Mesodermal cell (in vitro differentiated cells): ENCODE measurements at regions not wholly inside any gene's neighbourhood (a gene's known extent, or its start where the extent isn't known, plus 50 kb on each side); places are given as distances from the start of the nearest gene placed in this dataset.

ENCODE experiments used
- H3K27ac ChIP-seq: 2 replicates; pipeline ENCODE4 v1.7.0; 2013; ENCODE audit warnings: mild to moderate bottlenecking, low read depth, low read length, moderate library complexity; ENCODE audit not compliant: severe bottlenecking
- H3K36me3 ChIP-seq: 2 replicates; pipeline ENCODE4 v1.7.1; 2013; ENCODE audit warnings: mild to moderate bottlenecking, low read length, moderate library complexity; ENCODE audit not compliant: control insufficient read depth, insufficient read depth
- H3K4me1 ChIP-seq: one replicate; pipeline ENCODE4 v1.7.1; 2013; ENCODE audit warnings: mild to moderate bottlenecking, low read length; ENCODE audit not compliant: insufficient read depth, control insufficient read depth, poor library complexity, severe bottlenecking
- H3K4me3 ChIP-seq: 2 replicates; pipeline ENCODE4 v1.7.0; 2013; ENCODE audit warnings: low read length, control low read depth, mild to moderate bottlenecking; ENCODE audit not compliant: insufficient read depth, poor library complexity, severe bottlenecking; ENCODE audit errors: extremely low read depth
- H3K9me3 ChIP-seq: 2 replicates; pipeline ENCODE4 v1.7.1; 2013; ENCODE audit warnings: mild to moderate bottlenecking, low read length, moderate library complexity; ENCODE audit not compliant: control insufficient read depth
- WGBS, 2 experiments: methylation state at CpG; one replicate each; pipeline ENCODE4 v1.1.5; 2013; ENCODE audit warnings: missing lambda C conversion rate in 2 of 2; ENCODE audit not compliant: insufficient coverage in 2 of 2; 5-methylcytosine and 5-hydroxymethylcytosine counted together

DNA sequence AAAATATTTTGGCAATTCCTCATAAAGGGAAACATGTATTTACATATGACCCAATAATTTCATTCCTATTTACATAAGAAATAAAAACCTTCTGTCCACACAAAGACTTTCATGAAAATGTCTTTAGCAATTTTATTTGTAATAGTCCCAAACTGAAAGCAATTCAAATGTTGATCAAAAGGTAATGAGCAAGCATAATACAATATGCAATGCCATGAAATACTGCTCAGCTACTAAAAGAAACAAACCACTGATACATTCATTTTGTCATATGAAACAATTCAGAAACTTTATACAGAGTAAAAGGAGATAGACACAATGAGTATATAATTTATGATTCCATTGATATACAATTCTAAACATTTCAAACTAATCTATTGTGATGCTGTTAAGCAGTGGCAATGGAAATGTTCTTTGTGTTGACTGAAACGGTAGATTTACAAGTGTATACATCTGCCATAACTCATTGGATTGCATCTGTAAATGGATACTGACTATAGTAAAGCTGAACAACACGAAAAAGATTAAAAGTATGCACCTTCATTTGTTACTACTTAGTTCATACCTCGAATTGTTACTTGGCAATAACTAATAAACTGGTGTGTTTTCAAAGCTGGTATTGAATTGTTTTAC, 335.6 kb downstream of the GASK1B start:
- H3K4me1 ChIP-seq = no peaks in the 10 kb centered on the region
- H3K9me3 ChIP-seq = no peaks in the 10 kb centered on the region
- H3K36me3 ChIP-seq = no peaks in the 10 kb centered on the region
- H3K4me3 ChIP-seq = no peak overlapping the region
- H3K27ac ChIP-seq = no peak overlapping the region
- no CpG with 5 or more reads among the region's 3 CpGs for WGBS, 2 experiments

DNA sequence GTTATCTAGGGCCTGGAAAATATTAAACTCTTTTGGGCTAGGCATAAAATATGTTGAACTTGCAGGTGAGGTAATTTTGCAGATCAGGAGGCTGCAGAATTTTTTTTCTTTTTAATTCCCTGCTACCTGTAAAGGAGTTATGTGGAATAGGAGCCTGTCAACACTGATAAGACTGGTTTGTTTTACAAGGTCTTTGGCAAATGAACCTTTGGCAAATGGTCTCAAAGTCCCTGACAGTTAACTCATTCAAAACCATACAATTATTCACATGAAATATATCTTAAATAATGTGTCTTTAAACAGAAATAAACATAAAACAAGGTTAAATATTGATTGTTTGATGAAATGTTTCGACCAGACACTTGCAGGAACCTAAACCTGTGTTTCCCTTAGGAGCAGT, 340.2 kb downstream of the GASK1B start:
- no peaks in the 10 kb centered on the region for H3K4me1 ChIP-seq
- H3K27ac ChIP-seq = no peak overlapping the region
- no peak overlapping the region for H3K4me3 ChIP-seq
- no peaks in the 10 kb centered on the region for H3K9me3 ChIP-seq
- no peaks in the 10 kb centered on the region for H3K36me3 ChIP-seq
- no CpG with 5 or more reads among the region's 1 CpG for WGBS, 2 experiments

DNA sequence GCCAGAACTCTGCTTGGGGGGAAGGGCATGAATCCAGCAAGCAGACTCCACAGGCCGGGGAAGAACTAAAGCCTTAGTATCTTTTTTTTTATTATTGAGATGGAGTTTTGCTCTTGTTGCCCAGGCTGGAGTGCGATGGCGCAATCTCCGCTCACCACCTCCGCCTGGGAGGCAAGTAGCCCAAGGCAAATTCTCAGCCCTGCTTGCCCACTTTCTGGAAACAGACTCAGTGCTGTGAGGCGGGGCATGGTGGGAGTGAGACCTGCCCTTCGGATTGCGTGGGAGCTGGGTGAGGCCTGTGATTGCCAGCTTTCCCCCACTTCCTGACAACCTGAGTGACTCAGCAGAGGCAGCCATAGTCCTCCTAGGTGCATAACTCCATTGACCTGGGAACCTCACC, 348.8 kb downstream of the GASK1B start:
- no peaks in the 10 kb centered on the region for H3K9me3 ChIP-seq
- H3K27ac ChIP-seq = no peak overlapping the region
- H3K4me3 ChIP-seq = no peak overlapping the region
- no peaks in the 10 kb centered on the region for H3K36me3 ChIP-seq
- WGBS, 2 experiments = 93 to 100% methylated on average over 6 to 8 of the region's 8 CpGs
- no peaks in the 10 kb centered on the region for H3K4me1 ChIP-seq

DNA sequence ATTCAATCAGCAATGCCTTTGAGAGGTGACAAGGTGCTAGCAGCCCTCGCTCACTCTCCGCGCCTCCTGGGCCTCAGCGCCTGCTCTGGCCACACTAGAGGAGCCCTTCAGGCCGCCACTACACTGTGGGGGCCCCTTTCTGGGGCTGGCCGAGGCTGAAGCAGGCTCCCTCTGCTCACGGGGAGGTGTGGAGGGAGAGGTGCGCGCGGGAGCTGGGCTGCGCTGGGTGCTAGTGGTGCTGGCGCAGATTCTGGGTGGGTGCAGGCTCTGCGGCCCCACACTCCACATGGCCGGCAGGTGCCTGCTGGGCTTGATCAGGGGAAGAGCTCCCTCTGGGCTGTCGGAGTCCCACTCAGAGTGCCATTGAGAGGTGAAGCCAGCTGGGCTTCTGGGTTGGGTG, 351.0 kb downstream of the GASK1B start:
- no peak overlapping the region for H3K27ac ChIP-seq
- no peaks in the 10 kb centered on the region for H3K4me1 ChIP-seq
- 80 to 97% methylated on average over 1 to 11 of the region's 15 CpGs for WGBS, 2 experiments

DNA sequence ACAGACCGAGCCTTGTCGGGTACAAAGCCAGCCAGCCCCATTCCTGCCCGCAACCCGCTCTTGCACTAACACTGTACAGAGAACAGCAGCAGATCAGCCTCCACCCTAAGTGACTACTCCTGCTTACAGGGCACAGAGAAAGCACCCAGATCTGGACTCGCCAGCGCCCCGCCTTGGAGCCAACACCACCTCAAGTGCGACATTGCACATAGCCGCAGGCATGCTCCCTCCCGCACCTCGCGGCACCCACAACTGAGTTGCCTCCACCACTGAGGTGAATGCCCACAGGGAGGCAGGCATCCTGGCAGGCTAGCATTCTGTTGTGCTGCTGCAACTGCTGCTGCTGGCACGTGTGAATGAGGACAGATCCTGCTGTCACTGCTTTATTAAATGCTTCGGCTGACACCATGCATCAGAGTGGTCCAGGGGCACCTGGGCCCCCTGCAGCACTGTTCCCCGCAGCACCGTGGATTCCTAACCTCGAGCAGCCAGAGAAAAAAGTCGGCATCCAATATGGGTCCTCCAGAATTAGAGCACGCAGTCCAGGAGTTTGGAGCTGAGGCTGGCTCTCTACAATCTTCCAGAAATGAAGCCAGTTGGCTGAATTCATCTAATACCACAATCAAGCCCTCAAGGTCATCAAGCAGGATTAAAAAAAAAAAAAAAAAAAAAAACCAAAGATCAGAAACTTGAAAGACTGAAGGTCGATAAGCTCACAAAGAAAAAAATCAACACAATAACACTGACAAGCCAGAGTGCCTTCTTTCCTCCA, 352.9 kb downstream of the GASK1B start:
- no peak overlapping the region for H3K4me3 ChIP-seq
- no peaks in the 10 kb centered on the region for H3K4me1 ChIP-seq
- H3K9me3 ChIP-seq = no peaks in the 10 kb centered on the region
- no peak overlapping the region for H3K27ac ChIP-seq
- WGBS, 2 experiments = 85 to 94% methylated on average over 16 to 18 of the region's 20 CpGs
- no peaks in the 10 kb centered on the region for H3K36me3 ChIP-seq

More for the DNA sequence above, 351.0 kb downstream of the GASK1B start:
- H3K9me3 ChIP-seq = no peaks in the 10 kb centered on the region
- H3K4me3 ChIP-seq = no peak overlapping the region
- no peaks in the 10 kb centered on the region for H3K36me3 ChIP-seq

DNA sequence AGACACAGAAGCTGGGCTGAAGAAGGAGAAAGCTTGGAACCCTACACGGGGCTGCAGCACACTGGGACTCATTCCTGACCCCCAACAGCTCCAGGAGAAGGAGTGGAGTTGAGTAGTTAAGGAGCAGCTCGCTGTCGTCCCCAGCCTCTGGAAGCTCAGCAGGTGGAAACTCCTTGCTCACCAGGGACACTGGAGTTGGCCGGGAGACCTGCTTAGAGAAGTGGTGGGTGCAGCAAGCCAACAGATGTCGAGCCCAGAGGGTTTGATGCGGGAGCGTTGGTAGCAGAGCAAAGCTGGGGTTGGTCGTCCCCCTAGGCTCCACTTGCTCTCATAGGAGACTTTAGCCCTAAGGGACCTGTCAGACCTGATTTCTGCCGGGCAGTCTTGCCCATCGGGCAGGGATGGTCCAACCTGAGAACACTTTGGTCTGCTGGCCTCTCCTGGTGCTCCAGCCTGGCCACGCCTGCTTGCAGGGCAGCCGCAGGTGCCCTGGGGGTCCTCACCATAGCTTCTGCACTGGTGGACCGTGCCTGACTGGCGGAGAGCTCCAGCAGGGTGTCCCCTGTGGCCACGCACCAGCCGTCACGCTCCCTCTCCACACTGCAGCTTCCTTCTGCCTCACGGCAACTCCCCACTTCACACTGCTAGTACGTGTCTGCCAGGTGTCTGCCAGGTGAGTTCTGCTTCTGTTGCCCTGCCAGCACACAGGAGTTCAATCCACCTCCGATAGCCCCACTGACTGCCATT, 353.7 kb downstream of the GASK1B start:
- 92 to 94% methylated on average over 17 to 20 of the region's 20 CpGs for WGBS, 2 experiments
- no peaks in the 10 kb centered on the region for H3K36me3 ChIP-seq
- H3K4me3 ChIP-seq = no peak overlapping the region
- no peaks in the 10 kb centered on the region for H3K9me3 ChIP-seq
- H3K27ac ChIP-seq = no peak overlapping the region
- no peaks in the 10 kb centered on the region for H3K4me1 ChIP-seq

DNA sequence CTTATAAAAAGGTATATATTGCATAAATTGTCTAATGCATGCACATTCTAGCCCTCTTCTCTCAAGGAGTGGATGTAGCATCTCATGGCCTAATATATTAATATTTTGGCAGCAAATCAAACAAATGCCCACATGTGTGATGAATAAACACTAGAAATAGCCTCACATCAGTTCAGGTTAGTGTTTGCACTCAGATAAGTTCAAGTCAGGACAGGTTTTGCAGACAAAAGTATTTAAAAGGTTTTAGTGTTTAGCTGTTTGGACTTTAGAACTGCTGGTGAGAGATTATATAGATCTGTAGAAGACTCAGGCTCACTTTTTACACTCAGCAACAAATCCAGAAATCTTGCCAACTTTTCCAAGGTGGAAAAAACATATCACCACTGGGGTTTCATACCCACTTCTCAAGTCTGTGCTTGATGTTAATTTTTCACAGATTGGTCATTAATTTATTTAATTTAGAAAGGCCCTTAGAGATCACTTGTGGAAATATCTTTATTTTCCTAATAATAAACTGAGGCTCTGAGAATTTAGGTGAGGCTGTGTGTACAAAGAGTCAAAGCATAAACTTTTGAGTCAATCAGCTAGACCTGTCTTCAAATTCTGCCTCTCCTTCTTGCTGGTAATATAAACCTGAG, 362.6 kb downstream of the GASK1B start:
- no peaks in the 10 kb centered on the region for H3K4me1 ChIP-seq
- H3K36me3 ChIP-seq = no peaks in the 10 kb centered on the region
- no peak overlapping the region for H3K27ac ChIP-seq
- no peaks in the 10 kb centered on the region for H3K9me3 ChIP-seq
- no peak overlapping the region for H3K4me3 ChIP-seq

DNA sequence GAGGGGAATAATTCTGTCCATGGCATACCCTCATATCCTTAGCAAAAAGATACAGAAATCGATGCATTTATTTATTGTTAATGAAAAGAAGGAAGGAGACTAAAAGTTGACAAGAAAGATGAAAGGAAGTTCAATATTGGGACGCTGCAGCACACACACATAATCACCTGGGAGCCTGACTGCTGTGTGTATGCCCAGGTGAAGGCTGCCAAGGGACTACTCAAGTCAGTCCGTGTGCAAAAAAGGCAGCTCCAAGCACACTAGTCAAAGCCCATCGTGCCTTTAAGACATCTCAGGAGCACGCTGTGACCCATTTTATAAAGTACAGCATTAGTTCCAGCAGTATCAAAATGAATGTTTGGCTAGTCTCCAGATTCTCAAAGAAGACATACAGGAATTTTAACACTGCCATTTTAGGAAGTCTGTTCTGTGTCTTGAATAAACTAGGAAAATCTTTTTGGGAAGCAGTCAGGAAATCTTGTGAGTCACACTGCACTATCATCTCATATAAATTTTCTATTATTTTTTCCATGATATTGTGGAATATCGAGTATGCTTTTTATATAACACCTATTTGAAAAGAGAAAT, 363.9 kb downstream of the GASK1B start:
- WGBS, 2 experiments = 60 to 80% methylated on average over 1 to 4 of the region's 6 CpGs
- no peaks in the 10 kb centered on the region for H3K36me3 ChIP-seq
- H3K9me3 ChIP-seq = no peaks in the 10 kb centered on the region
- H3K27ac ChIP-seq = no peak overlapping the region
- H3K4me3 ChIP-seq = no peak overlapping the region
- no peaks in the 10 kb centered on the region for H3K4me1 ChIP-seq

DNA sequence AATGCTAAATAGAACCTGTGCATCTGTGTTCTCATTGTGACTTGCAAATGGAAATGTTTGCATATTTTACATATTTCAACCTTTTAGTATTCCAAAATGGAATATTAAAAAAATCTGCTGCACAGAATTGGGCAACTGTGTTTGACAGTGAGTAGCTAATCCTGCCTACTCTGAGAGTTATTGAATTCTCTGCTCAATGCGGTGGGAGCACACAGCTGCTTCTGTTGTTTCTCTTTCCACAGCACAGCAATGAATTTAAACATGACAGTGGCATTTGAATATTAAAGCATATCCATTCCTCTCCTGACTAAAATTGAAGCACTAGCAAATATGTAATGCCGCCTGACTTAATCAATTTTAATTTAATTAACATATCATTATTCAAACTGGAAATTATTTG, 366.6 kb downstream of the GASK1B start:
- WGBS, 2 experiments = 80 to 100% methylated on average over 1 of the region's 2 CpGs
- Histone ChIP-seq H3K4me3 (no peak overlapping the region), H3K9me3 (no peaks in the 10 kb centered on the region)

DNA sequence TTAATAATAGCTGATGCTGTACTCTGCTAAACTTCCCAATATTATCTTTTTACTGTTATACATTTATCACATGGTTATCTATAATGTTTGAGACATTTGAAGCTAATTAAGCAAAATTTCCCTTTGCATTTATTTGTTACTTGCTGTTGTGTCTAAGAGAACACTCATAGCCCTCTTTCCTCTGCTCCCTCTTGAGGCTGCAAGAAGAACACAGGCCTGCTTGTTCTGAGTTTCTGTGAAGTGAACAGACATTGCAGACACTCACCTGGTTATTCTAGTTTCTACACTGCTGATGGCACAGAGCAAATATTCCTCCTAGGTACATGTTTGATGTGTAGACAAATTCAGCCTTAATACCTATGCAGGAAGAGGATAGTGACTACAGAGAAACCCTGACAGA, 367.8 kb downstream of the GASK1B start:
- Histone ChIP-seq H3K4me3 (no peak overlapping the region), H3K4me1 (no peaks in the 10 kb centered on the region), H3K36me3 (no peaks in the 10 kb centered on the region), H3K27ac (no peak overlapping the region), H3K9me3 (no peaks in the 10 kb centered on the region)

More for the DNA sequence above, 366.6 kb downstream of the GASK1B start:
- H3K36me3 ChIP-seq = no peaks in the 10 kb centered on the region
- no peaks in the 10 kb centered on the region for H3K4me1 ChIP-seq
- no peak overlapping the region for H3K27ac ChIP-seq
